ENCODE measurements at regions not wholly inside any gene's neighbourhood (a gene's known extent, or its start where the extent isn't known, plus 50 kb on each side); places are given as distances from the start of the nearest gene placed in this dataset.

DNA sequence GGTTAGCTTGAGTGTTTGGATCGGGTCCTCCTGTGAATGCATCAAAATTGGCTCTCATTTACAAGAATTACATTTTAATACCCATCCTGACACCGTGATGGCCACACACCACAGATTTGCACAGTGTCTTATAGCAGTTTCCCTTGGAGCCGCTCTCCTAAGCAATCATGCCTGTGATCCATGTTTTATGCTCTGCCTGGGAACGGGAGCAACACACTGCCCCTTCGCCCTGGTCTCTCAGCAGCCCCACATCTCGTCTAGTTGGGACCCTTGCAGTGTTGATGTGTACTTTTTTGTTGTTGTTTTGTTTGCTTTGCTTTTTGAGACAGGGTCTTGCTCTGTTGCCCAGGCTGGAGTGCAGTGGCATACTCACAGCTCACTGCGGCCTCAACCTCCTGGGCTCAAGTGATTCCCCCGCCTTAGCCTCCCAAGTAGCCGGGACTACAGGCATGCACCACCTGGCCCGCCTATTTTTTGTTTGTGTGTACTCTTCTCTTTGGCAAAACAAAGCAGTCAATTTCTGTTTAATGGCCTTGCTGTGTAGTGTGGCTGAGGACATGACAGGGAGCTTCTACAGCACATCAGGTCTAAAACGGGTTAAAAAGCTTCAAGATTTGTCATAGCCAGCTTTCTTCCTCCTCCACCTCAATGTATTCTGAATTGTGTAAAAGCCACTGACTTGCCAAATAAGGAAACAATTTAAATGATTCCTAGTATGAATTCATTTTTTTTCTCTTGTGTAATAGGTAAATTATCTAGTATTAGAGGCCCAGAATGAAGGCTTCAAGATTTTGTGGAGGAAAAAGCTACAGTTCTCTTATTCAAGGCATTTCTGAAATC lies 101.6 kb upstream of the TBCA start:
- POLR2A ChIA-PET, result no interaction called here
- H3K4me2 ChIP-seq, result no peak overlapping the region
- H3K36me3 ChIP-seq (replicated peaks in 1 of 2; ENCODE audit: control insufficient read depth in 1 of 2, insufficient read depth in 2 of 2, low read length in 1 of 2), result no peaks in the 10 kb centered on the region

DNA sequence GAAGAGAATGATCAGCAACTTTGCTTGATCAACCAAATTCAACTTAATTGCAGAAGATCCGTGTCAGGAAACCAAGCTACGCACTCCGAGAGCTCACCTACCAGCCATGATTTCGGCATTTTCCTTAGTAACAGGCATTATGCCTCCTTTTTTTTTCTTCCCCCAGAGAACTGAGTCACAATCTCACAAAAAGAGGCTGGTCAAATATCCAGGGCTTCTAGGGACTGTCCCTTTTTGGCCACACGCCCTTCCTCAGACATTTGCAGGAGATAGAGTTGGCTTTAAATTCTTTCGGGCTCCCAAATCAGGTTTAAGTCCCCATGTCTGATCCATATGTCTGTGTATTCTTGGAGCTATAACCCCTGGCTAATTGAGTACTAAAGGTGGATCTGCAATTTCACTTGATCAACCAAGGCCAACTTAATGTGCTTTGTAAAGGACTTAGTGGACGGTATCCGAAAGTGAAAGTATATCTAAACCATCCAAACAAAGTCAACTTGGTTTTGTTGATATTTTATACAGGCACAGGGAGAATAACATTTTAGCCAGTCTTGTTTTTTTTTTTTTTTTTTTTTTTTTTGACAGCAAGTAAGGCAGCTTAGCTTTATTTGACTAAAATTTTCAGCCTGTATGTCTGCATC lies 100.8 kb upstream of the TBCA start:
- 93% methylated on average over 8 of the region's 8 CpGs for WGBS (ENCODE audit: low lambda C conversion rate)
- H4K20me1 ChIP-seq (ENCODE audit: insufficient read depth), result no peaks in the 10 kb centered on the region
- H3K27ac ChIP-seq (ENCODE audit: low read depth in 2 of 2, low read length in 1 of 2), result no peak overlapping the region
- H3K36me3 ChIP-seq (replicated peaks in 1 of 2; ENCODE audit: control insufficient read depth in 1 of 2, insufficient read depth in 2 of 2, low read length in 1 of 2), result no peaks in the 10 kb centered on the region
- DNase-seq, result no peak
- no peak overlapping the region for H3K4me3 ChIP-seq (ENCODE audit: low read depth in 2 of 2, low read length in 1 of 2)
- TF ChIP-seq FOSL2 (IDR thresholded peaks at IDR 0.05; ENCODE audit: borderline replicate concordance, low read depth) (no peak), FOXJ3 (CRISPR knock-in tag; IDR thresholded peaks at IDR 0.05) (no peak)
- peaks cover 0 to 6% of the 10 kb centered on the region in 2 experiments; a peak in 1 of 4 replicates for H3K4me1 ChIP-seq (ENCODE audit: control insufficient read depth in 1 of 2, insufficient read depth in 2 of 2, low read depth in 1 of 2, low read length in 1 of 2)
- peaks cover 9% of the 10 kb centered on the region for H3F3A ChIP-seq (replicated peaks; ENCODE audit: insufficient read depth)
- H2AFZ ChIP-seq (ENCODE audit: low read depth), result no peak overlapping the region
- H3K4me2 ChIP-seq, result no peak overlapping the region
- no peak overlapping the region for H3K9ac ChIP-seq
- CTCF ChIA-PET, result interaction anchor here (0.8 to 1.0 kb wide), 2 partner anchors 10 to 12 kb away, joined by 4 to 5 read pairs; no protein-coding TSS in a partner anchor
- POLR2A ChIA-PET, result no interaction called here
- no peaks in the 10 kb centered on the region for H3K79me2 ChIP-seq (ENCODE audit: insufficient read depth)
- no peaks in the 10 kb centered on the region for H3K9me2 ChIP-seq
- H3K27me3 ChIP-seq (ENCODE audit: insufficient read depth), result no peaks in the 10 kb centered on the region
- H3K9me3 ChIP-seq, result no peaks in the 10 kb centered on the region

More for the DNA sequence above, 101.6 kb upstream of the TBCA start:
- Histone ChIP-seq H3K27me3 (ENCODE audit: insufficient read depth) (no peaks in the 10 kb centered on the region), H3K9me2 (no peaks in the 10 kb centered on the region), H4K20me1 (ENCODE audit: insufficient read depth) (no peaks in the 10 kb centered on the region), H3F3A (replicated peaks; ENCODE audit: insufficient read depth) (peaks cover 9% of the 10 kb centered on the region), H3K27ac (ENCODE audit: low read depth in 2 of 2, low read length in 1 of 2) (no peak overlapping the region), H3K9me3 (no peaks in the 10 kb centered on the region), H3K4me3 (ENCODE audit: low read depth in 2 of 2, low read length in 1 of 2) (no peak overlapping the region), H3K9ac (no peak overlapping the region), H3K79me2 (ENCODE audit: insufficient read depth) (no peaks in the 10 kb centered on the region), H2AFZ (ENCODE audit: low read depth) (no peak overlapping the region), H3K4me1 (ENCODE audit: control insufficient read depth in 1 of 2, insufficient read depth in 2 of 2, low read depth in 1 of 2, low read length in 1 of 2) (peaks cover 0 to 6% of the 10 kb centered on the region in 2 experiments; a peak in 1 of 4 replicates)
- CTCF ChIA-PET, result interaction anchor here (1.0 to 1.6 kb wide), 2 partner anchors 11 to 47 kb away, joined by 4 to 5 read pairs; no protein-coding TSS in a partner anchor
- DNase-seq, result no peak
- WGBS (ENCODE audit: low lambda C conversion rate), result 92% methylated on average over 11 of the region's 11 CpGs
- TF ChIP-seq TAF1 (IDR thresholded peaks at IDR 0.05; ENCODE audit: borderline replicate concordance, low read depth, low read length), result no peak
- TF ChIP-seq, protein P1, sequence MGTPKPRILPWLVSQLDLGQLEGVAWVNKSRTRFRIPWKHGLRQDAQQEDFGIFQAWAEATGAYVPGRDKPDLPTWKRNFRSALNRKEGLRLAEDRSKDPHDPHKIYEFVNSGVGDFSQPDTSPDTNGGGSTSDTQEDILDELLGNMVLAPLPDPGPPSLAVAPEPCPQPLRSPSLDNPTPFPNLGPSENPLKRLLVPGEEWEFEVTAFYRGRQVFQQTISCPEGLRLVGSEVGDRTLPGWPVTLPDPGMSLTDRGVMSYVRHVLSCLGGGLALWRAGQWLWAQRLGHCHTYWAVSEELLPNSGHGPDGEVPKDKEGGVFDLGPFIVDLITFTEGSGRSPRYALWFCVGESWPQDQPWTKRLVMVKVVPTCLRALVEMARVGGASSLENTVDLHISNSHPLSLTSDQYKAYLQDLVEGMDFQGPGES (IDR thresholded peaks at IDR 0.05; ENCODE audit: low read depth, low read length), result no peak

DNA sequence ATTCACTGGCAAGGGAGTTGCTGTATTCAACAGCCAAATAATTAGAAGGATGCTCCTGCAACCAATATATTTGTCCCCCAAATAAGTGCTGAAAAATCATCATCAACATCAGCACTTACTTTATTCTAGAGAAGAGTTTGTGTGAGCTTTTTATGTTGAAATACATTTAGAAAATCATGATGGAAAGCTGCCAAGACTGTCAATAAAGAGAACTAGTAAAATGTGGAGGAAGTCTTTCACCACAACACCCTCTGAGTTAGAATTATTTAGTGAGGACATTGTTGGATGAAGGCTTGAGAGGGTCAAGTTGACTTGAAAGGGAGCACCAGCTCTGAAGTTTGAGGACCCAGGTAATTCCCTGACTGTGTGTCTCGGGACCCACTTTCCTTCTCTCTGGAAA lies 100.2 kb upstream of the TBCA start:
- Histone ChIP-seq H3K9me2 (no peaks in the 10 kb centered on the region), H4K20me1 (ENCODE audit: insufficient read depth) (no peaks in the 10 kb centered on the region), H2AFZ (ENCODE audit: low read depth) (no peak overlapping the region), H3K79me2 (ENCODE audit: insufficient read depth) (no peaks in the 10 kb centered on the region), H3K4me2 (no peak overlapping the region), H3K4me3 (ENCODE audit: low read depth in 2 of 2, low read length in 1 of 2) (no peak overlapping the region), H3K9ac (no peak overlapping the region), H3K4me1 (ENCODE audit: control insufficient read depth in 1 of 2, insufficient read depth in 2 of 2, low read depth in 1 of 2, low read length in 1 of 2) (peaks cover 0 to 6% of the 10 kb centered on the region in 2 experiments; a peak in 1 of 4 replicates), H3K9me3 (no peaks in the 10 kb centered on the region), H3K27ac (ENCODE audit: low read depth in 2 of 2, low read length in 1 of 2) (no peak overlapping the region), H3K27me3 (ENCODE audit: insufficient read depth) (no peaks in the 10 kb centered on the region), H3F3A (replicated peaks; ENCODE audit: insufficient read depth) (peaks cover 9% of the 10 kb centered on the region), H3K36me3 (replicated peaks in 1 of 2; ENCODE audit: control insufficient read depth in 1 of 2, insufficient read depth in 2 of 2, low read length in 1 of 2) (no peaks in the 10 kb centered on the region)
- POLR2A ChIA-PET, result no interaction called here
- CTCF ChIA-PET, result interaction anchor here (0.8 to 1.0 kb wide), 2 partner anchors 9 to 12 kb away, joined by 4 to 5 read pairs; no protein-coding TSS in a partner anchor
- no peak for DNase-seq
- 100% methylated on average over 1 of the region's 1 CpG for WGBS (ENCODE audit: low lambda C conversion rate)
- TF ChIP-seq, protein P2, sequence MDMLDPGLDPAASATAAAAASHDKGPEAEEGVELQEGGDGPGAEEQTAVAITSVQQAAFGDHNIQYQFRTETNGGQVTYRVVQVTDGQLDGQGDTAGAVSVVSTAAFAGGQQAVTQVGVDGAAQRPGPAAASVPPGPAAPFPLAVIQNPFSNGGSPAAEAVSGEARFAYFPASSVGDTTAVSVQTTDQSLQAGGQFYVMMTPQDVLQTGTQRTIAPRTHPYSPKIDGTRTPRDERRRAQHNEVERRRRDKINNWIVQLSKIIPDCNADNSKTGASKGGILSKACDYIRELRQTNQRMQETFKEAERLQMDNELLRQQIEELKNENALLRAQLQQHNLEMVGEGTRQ (IDR thresholded peaks at IDR 0.05; ENCODE audit: borderline replicate concordance, low read depth, low read length), result no peak
- TF ChIP-seq GATA2 (CRISPR knock-in tag; IDR thresholded peaks at IDR 0.05) (no peak), RAD21 (IDR thresholded peaks at IDR 0.05; ENCODE audit: low read length) (no peak), ELF1 (IDR thresholded peaks at IDR 0.05) (no peak), GABPA (IDR thresholded peaks at IDR 0.05; ENCODE audit: low read depth) (no peak), RXRA (IDR thresholded peaks at IDR 0.05; ENCODE audit: borderline replicate concordance, low read depth) (no peak), TCF12 (IDR thresholded peaks at IDR 0.05) (no peak), FOXJ3 (CRISPR knock-in tag; IDR thresholded peaks at IDR 0.05) (no peak), FOSL2 (IDR thresholded peaks at IDR 0.05; ENCODE audit: borderline replicate concordance, low read depth) (no peak), MEF2A (IDR thresholded peaks at IDR 0.05; ENCODE audit: borderline replicate concordance, low read depth) (no peak), EP300 (IDR thresholded peaks at IDR 0.05; ENCODE audit: borderline replicate concordance in 1 of 2, low read depth in 1 of 2, low read length in 1 of 2) (no peak), TEAD4 (IDR thresholded peaks at IDR 0.05; ENCODE audit: borderline replicate concordance, insufficient read depth) (no peak)
- TF ChIP-seq, protein P3, sequence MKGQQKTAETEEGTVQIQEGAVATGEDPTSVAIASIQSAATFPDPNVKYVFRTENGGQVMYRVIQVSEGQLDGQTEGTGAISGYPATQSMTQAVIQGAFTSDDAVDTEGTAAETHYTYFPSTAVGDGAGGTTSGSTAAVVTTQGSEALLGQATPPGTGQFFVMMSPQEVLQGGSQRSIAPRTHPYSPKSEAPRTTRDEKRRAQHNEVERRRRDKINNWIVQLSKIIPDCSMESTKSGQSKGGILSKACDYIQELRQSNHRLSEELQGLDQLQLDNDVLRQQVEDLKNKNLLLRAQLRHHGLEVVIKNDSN (IDR thresholded peaks at IDR 0.05; ENCODE audit: borderline replicate concordance, low read depth), result no peak
- TF ChIP-seq, protein P4, sequence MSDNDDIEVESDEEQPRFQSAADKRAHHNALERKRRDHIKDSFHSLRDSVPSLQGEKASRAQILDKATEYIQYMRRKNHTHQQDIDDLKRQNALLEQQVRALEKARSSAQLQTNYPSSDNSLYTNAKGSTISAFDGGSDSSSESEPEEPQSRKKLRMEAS (IDR thresholded peaks at IDR 0.05; ENCODE audit: low read depth), result no peak
